ENCODE measurements at regions not wholly inside any gene's neighbourhood (a gene's known extent, or its start where the extent isn't known, plus 50 kb on each side); places are given as distances from the start of the nearest gene placed in this dataset.

DNA sequence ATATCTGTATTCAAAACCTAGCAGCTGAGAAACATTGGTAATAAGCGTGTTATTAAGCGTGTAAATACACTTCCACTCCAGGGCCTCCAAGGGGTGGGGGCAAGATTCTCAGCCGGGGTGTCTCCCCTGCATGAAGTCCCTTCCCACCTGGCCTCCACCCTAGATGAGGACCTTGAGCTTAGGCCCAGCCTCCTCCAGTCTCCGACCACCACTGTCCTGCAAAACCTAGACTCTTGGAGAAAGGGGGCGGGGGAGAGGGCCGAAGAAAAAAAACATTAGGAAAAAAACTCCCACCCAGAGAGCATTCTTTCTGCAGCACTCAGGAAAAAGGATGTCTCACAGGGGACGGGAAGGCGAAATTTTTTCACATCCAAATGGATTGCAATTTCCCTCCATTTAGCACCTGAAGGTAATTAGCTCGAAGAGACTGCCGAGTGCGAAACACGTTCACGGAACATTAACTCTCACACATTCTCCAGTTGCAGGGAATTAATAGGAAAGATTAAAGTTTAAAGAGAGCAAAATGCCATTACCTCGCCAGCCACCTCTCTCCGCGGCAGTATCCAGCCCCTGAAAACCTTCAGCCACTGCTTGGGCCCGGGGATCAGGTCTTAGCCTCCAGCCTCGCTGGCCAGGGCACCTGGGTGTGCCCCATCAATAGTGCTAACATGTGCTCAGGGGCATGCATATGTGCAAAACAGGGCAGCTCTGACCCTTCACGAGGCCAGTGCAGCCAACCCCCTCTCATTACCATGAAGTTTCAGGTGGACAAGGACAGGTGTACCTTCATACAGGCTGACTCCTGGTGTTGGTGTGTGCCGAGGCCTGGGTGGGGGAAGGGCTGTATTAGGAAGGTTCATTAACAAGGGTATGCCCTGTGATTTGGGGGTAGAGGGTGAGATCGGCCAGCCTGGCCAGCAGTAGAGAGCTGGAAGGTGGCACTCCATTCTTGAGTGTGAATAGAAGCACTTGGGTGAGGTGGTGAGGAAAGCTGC is 77.2 kb downstream of the HIF1AN start:
- Histone ChIP-seq H3K27me3 (peaks cover 63% of the 10 kb centered on the region), H3K27ac (no peak overlapping the region)

DNA sequence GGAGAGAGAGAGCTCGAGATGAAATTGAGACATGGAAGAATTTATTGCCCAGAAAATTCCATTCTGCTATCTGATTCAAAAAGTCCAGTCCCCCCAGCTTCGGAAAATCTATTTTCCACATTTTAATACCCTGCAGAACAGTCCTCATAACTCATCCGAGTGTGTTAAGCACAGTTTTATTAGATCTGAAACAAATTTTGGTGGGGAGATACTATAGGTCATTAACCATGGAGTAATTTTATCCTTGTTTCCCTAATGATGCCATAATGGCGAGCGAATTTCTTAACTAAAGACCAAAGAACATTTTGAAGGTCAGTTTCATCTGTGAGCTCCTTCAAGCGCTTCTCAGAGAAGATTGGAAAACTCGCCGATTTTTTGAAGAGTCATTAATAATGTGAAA is 78.1 kb downstream of the HIF1AN start:
- Histone ChIP-seq H3K27ac (no peak overlapping the region), H3K4me3 (no peak overlapping the region), H3K9me3 (no peaks in the 10 kb centered on the region), H3K4me1 (no peaks in the 10 kb centered on the region), H3K36me3 (no peaks in the 10 kb centered on the region), H3K27me3 (peaks cover 65% of the 10 kb centered on the region)
- WGBS: 73% methylated on average over 8 of the region's 8 CpGs
- DNase-seq (ENCODE audit: low spot score in 2 of 2): no peak
- TF ChIP-seq POLR2A (IDR thresholded peaks at IDR 0.05): no peak
- no peak for TF ChIP-seq CTCF (IDR thresholded peaks at IDR 0.05)
- no peak for TF ChIP-seq EP300 (IDR thresholded peaks at IDR 0.05)
- no peak for TF ChIP-seq POLR2AphosphoS5 (IDR thresholded peaks at IDR 0.05)

More for the DNA sequence above, 77.2 kb downstream of the HIF1AN start:
- no peaks in the 10 kb centered on the region for H3K9me3 ChIP-seq
- WGBS: 67% methylated on average over 20 of the region's 21 CpGs
- no peak overlapping the region for H3K4me3 ChIP-seq
- H3K36me3 ChIP-seq: no peaks in the 10 kb centered on the region
- no peak for TF ChIP-seq EP300 (IDR thresholded peaks at IDR 0.05)
- TF ChIP-seq POLR2A (IDR thresholded peaks at IDR 0.05): no peak
- TF ChIP-seq POLR2AphosphoS5 (IDR thresholded peaks at IDR 0.05): no peak
- no peak for TF ChIP-seq CTCF (IDR thresholded peaks at IDR 0.05)
- DNase-seq (ENCODE audit: low spot score in 2 of 2): no peak
- H3K4me1 ChIP-seq: no peaks in the 10 kb centered on the region

DNA sequence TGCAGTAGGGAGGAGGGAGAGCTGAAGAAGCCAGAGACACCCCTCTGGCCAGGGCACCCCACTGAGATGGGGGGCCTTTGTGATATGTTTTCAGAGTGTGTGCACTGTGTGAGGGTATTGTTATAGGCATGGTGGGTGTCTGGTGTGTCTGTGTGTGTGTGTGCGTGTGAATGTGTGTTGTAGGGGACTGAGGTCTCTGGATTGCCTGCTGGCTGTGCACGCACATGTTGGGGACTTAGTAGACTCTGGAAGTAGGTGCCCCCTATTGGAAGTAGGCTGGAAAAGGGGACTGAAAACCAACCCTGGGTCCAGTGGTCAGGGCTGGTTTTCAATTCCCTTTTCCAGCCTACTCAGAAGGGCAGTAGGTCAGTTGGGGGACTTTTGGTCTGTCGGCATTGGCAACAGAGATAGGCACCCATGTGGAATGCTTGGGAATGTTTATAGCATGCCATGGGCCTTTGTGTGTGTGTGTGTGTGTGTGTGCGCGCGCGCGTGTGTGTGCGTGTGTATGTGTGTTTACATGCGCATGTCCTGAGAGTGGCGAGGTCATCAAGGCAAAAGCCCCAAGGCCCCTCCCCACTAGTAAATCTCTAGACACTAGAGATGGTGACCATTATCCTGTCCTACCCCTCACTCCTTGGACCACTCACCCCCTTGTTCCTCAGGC is 78.8 kb downstream of the HIF1AN start:
- no peak for DNase-seq (ENCODE audit: low spot score in 2 of 2)

GRCh38 chr10:100615241-100615640 is 79.5 kb downstream of the HIF1AN start:
- no peaks in the 10 kb centered on the region for H3K4me1 ChIP-seq
- H3K27me3 ChIP-seq: peaks cover 70% of the 10 kb centered on the region
- H3K9me3 ChIP-seq: no peaks in the 10 kb centered on the region
- WGBS: 76% methylated on average over 10 of the region's 10 CpGs
- TF ChIP-seq CTCF (IDR thresholded peaks at IDR 0.05) (no peak), POLR2AphosphoS5 (IDR thresholded peaks at IDR 0.05) (no peak), EP300 (IDR thresholded peaks at IDR 0.05) (no peak), POLR2A (IDR thresholded peaks at IDR 0.05) (no peak)
- no peak overlapping the region for H3K27ac ChIP-seq
- H3K4me3 ChIP-seq: no peak overlapping the region
- no peaks in the 10 kb centered on the region for H3K36me3 ChIP-seq
- DNase-seq (ENCODE audit: low spot score in 2 of 2): no peak

More for the DNA sequence above, 78.8 kb downstream of the HIF1AN start:
- Histone ChIP-seq H3K27ac (no peak overlapping the region), H3K9me3 (no peaks in the 10 kb centered on the region), H3K4me3 (no peak overlapping the region), H3K4me1 (no peaks in the 10 kb centered on the region), H3K36me3 (no peaks in the 10 kb centered on the region), H3K27me3 (peaks cover 65% of the 10 kb centered on the region)
- 73% methylated on average over 11 of the region's 11 CpGs for WGBS
- TF ChIP-seq POLR2A (IDR thresholded peaks at IDR 0.05) (no peak), CTCF (IDR thresholded peaks at IDR 0.05) (no peak), POLR2AphosphoS5 (IDR thresholded peaks at IDR 0.05) (no peak)

DNA sequence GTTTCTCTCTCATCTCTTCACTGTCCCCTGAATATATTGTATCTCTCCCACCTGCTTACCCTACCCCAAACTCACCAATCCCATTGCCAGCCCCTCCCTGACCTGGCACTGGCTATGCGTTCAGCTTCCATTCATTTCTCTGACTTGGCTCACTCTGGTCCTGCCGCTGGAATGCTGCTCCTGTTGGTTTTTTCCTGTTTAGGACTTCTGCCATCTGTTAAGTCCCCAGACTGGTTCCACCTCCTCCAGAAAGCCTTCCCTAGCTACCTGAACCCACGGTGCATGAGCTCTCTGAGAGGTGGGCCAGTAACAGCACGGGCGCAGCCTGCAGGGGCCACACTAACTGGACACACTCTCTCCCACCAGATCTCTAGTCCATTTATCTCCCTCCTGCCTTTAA is 80.2 kb downstream of the HIF1AN start:
- no peaks in the 10 kb centered on the region for H3K36me3 ChIP-seq
- TF ChIP-seq EP300 (IDR thresholded peaks at IDR 0.05): no peak
- no peak for DNase-seq (ENCODE audit: low spot score in 2 of 2)
- no peaks in the 10 kb centered on the region for H3K9me3 ChIP-seq
- no peaks in the 10 kb centered on the region for H3K4me1 ChIP-seq
- peaks cover 72% of the 10 kb centered on the region for H3K27me3 ChIP-seq
- WGBS: 46% methylated on average over 5 of the region's 5 CpGs
- no peak overlapping the region for H3K27ac ChIP-seq
- H3K4me3 ChIP-seq: no peak overlapping the region
